ENCODE measurements at regions not wholly inside any gene's neighbourhood (a gene's known extent, or its start where the extent isn't known, plus 50 kb on each side); places are given as distances from the start of the nearest gene placed in this dataset.

DNA sequence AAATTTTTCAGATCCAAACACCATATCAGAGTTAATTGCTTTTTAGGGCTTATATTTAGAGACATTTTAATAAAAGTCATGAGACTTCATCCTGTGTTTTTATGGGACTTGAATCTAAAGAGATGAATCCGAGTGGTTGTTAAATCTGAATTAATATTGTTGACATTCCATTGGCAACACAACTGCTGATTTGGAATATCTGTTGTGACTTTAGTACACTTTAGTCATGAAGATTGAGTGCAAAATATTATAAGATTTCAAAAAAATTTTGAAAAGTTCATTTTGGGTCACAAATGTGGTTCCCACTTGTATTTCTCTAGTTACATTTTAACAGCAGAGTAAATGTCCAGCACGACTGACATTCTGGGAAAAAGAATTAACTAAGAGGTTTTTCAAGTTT lies 442.7 kb upstream of the HSF2 start:
- ChIA-PET CTCF (no interaction called here), POLR2A (no interaction called here)
- TF ChIP-seq ZNF138 (tag by site-specific recombination; IDR thresholded peaks at IDR 0.05; ENCODE audit: borderline replicate concordance) (no peak), ZXDB (tag by site-specific recombination; IDR thresholded peaks at IDR 0.05) (no peak), MZF1 (tag by site-specific recombination; IDR thresholded peaks at IDR 0.05; ENCODE audit: borderline replicate concordance) (no peak), ZNF701 (tag by site-specific recombination; IDR thresholded peaks at IDR 0.05) (no peak), ZNF76 (tag by site-specific recombination; IDR thresholded peaks at IDR 0.05; ENCODE audit: borderline replicate concordance, low read depth) (no peak), EGR2 (tag by site-specific recombination; IDR thresholded peaks at IDR 0.05; ENCODE audit: low read depth) (no peak)
- TF ChIP-seq, protein P1, sequence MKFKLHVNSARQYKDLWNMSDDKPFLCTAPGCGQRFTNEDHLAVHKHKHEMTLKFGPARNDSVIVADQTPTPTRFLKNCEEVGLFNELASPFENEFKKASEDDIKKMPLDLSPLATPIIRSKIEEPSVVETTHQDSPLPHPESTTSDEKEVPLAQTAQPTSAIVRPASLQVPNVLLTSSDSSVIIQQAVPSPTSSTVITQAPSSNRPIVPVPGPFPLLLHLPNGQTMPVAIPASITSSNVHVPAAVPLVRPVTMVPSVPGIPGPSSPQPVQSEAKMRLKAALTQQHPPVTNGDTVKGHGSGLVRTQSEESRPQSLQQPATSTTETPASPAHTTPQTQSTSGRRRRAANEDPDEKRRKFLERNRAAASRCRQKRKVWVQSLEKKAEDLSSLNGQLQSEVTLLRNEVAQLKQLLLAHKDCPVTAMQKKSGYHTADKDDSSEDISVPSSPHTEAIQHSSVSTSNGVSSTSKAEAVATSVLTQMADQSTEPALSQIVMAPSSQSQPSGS (tag by site-specific recombination; IDR thresholded peaks at IDR 0.05; ENCODE audit: low read depth): no peak
- Histone ChIP-seq H3K36me3 (ENCODE audit: control insufficient read depth in 2 of 2, insufficient read depth in 1 of 2, low read length in 2 of 2) (no peaks in the 10 kb centered on the region), H3K4me1 (ENCODE audit: control insufficient read depth, insufficient read depth, low read length) (peaks cover 4% of the 10 kb centered on the region; the same call in 1 of the 2 replicates), H3K4me3 (ENCODE audit: low read depth, low read length) (no peak overlapping the region), H3K27ac (ENCODE audit: extremely low read depth, low read depth, low read length) (no peak overlapping the region), H3K9me3 (ENCODE audit: control insufficient read depth, insufficient read depth, low read depth, low read length) (no peaks in the 10 kb centered on the region)

DNA sequence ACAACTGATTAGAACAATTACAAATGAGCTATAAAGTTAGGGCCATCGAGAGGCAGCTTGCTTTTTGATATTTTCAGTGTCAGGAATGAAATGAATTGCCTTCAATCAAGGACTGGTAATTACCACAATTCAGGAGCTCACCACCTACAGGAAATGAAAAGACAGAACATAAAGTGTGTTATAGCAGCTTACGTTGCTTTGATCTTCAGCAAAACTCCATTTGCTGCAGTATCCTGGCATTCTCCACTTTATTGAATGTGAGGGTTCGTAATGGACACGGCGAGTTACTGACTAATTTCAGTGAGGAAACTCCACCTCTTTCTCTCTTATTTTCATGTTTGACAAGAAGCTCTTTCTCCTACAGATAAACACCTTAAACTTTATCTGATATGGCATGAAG lies 440.0 kb upstream of the HSF2 start:
- Histone ChIP-seq H3K4me1 (ENCODE audit: control insufficient read depth, insufficient read depth, low read length) (peaks cover 4% of the 10 kb centered on the region; the same call in 1 of the 2 replicates), H3K4me3 (ENCODE audit: low read depth, low read length) (no peak overlapping the region), H3K36me3 (ENCODE audit: control insufficient read depth in 2 of 2, insufficient read depth in 1 of 2, low read length in 2 of 2) (no peaks in the 10 kb centered on the region), H3K9me3 (ENCODE audit: control insufficient read depth, insufficient read depth, low read depth, low read length) (no peaks in the 10 kb centered on the region), H3K27ac (ENCODE audit: extremely low read depth, low read depth, low read length) (no peak overlapping the region)
- ChIA-PET POLR2A (no interaction called here), CTCF (no interaction called here)
- TF ChIP-seq TCF7L2 (IDR thresholded peaks at IDR 0.05; ENCODE audit: borderline replicate concordance, low read depth, low read length): peak; percentile 49; the same call in 1 of the 2 replicates
- no peak for TF ChIP-seq ZNF433 (tag by site-specific recombination; IDR thresholded peaks at IDR 0.05; ENCODE audit: low read depth)
- TF ChIP-seq ZNF843 (tag by site-specific recombination; IDR thresholded peaks at IDR 0.05): no peak
- no peak for TF ChIP-seq ZNF157 (tag by site-specific recombination; IDR thresholded peaks at IDR 0.05)
- TF ChIP-seq, protein P2, sequence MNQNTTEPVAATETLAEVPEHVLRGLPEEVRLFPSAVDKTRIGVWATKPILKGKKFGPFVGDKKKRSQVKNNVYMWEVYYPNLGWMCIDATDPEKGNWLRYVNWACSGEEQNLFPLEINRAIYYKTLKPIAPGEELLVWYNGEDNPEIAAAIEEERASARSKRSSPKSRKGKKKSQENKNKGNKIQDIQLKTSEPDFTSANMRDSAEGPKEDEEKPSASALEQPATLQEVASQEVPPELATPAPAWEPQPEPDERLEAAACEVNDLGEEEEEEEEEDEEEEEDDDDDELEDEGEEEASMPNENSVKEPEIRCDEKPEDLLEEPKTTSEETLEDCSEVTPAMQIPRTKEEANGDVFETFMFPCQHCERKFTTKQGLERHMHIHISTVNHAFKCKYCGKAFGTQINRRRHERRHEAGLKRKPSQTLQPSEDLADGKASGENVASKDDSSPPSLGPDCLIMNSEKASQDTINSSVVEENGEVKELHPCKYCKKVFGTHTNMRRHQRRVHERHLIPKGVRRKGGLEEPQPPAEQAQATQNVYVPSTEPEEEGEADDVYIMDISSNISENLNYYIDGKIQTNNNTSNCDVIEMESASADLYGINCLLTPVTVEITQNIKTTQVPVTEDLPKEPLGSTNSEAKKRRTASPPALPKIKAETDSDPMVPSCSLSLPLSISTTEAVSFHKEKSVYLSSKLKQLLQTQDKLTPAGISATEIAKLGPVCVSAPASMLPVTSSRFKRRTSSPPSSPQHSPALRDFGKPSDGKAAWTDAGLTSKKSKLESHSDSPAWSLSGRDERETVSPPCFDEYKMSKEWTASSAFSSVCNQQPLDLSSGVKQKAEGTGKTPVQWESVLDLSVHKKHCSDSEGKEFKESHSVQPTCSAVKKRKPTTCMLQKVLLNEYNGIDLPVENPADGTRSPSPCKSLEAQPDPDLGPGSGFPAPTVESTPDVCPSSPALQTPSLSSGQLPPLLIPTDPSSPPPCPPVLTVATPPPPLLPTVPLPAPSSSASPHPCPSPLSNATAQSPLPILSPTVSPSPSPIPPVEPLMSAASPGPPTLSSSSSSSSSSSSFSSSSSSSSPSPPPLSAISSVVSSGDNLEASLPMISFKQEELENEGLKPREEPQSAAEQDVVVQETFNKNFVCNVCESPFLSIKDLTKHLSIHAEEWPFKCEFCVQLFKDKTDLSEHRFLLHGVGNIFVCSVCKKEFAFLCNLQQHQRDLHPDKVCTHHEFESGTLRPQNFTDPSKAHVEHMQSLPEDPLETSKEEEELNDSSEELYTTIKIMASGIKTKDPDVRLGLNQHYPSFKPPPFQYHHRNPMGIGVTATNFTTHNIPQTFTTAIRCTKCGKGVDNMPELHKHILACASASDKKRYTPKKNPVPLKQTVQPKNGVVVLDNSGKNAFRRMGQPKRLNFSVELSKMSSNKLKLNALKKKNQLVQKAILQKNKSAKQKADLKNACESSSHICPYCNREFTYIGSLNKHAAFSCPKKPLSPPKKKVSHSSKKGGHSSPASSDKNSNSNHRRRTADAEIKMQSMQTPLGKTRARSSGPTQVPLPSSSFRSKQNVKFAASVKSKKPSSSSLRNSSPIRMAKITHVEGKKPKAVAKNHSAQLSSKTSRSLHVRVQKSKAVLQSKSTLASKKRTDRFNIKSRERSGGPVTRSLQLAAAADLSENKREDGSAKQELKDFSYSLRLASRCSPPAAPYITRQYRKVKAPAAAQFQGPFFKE (tag by site-specific recombination; IDR thresholded peaks at IDR 0.05; ENCODE audit: borderline replicate concordance): no peak

DNA sequence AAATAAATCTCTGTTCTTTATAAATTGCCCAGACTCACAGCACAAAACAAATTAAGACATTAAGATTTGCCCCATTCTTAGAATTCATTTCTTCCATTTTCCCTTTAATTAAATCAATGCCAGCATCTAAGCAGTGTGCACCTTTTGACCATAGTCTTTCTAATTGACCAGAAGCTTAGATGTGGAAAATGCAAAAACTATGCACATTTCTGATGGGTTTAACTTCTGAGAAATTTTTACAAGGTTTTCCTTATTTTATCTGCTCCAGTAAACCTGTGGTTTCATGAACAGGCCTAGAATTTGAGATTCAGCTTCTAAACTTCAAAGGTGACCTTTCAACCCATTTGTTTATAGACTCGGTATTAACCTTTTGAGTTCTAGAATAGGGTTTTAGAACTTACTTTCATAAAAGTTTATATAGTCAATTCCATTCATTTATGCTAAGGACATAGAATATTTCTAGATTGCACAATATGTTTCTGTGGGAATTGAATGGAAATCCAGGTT lies 437.8 kb upstream of the HSF2 start:
- H3K4me1 ChIP-seq (ENCODE audit: control insufficient read depth, insufficient read depth, low read length): peaks cover 4% of the 10 kb centered on the region; the same call in 1 of the 2 replicates
- H3K27ac ChIP-seq (ENCODE audit: extremely low read depth, low read depth, low read length): no peak overlapping the region
- POLR2A ChIA-PET: no interaction called here
- H3K4me3 ChIP-seq (ENCODE audit: low read depth, low read length): no peak overlapping the region
- H3K36me3 ChIP-seq (ENCODE audit: control insufficient read depth in 2 of 2, insufficient read depth in 1 of 2, low read length in 2 of 2): no peaks in the 10 kb centered on the region
- no peak for TF ChIP-seq ZNF629 (tag by site-specific recombination; IDR thresholded peaks at IDR 0.05)
- TF ChIP-seq ZNF747 (tag by site-specific recombination; IDR thresholded peaks at IDR 0.05): no peak
- no peak for TF ChIP-seq ZNF416 (tag by site-specific recombination; IDR thresholded peaks at IDR 0.05)
- TF ChIP-seq ZNF16 (tag by site-specific recombination; IDR thresholded peaks at IDR 0.05; ENCODE audit: low read depth): no peak
- TF ChIP-seq, protein P3, sequence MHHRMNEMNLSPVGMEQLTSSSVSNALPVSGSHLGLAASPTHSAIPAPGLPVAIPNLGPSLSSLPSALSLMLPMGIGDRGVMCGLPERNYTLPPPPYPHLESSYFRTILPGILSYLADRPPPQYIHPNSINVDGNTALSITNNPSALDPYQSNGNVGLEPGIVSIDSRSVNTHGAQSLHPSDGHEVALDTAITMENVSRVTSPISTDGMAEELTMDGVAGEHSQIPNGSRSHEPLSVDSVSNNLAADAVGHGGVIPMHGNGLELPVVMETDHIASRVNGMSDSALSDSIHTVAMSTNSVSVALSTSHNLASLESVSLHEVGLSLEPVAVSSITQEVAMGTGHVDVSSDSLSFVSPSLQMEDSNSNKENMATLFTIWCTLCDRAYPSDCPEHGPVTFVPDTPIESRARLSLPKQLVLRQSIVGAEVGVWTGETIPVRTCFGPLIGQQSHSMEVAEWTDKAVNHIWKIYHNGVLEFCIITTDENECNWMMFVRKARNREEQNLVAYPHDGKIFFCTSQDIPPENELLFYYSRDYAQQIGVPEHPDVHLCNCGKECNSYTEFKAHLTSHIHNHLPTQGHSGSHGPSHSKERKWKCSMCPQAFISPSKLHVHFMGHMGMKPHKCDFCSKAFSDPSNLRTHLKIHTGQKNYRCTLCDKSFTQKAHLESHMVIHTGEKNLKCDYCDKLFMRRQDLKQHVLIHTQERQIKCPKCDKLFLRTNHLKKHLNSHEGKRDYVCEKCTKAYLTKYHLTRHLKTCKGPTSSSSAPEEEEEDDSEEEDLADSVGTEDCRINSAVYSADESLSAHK (tag by site-specific recombination; IDR thresholded peaks at IDR 0.05): no peak
- TF ChIP-seq, protein P4, sequence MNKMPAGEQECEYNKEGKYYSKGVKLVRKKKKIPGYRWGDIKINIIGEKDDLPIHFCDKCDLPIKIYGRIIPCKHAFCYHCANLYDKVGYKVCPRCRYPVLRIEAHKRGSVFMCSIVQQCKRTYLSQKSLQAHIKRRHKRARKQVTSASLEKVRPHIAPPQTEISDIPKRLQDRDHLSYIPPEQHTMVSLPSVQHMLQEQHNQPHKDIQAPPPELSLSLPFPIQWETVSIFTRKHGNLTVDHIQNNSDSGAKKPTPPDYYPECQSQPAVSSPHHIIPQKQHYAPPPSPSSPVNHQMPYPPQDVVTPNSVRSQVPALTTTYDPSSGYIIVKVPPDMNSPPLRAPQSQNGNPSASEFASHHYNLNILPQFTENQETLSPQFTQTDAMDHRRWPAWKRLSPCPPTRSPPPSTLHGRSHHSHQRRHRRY (tag by site-specific recombination; IDR thresholded peaks at IDR 0.05): no peak
- TF ChIP-seq ZNF223 (tag by site-specific recombination; IDR thresholded peaks at IDR 0.05): no peak
- no peak for TF ChIP-seq HOXA7 (CRISPR knock-in tag; IDR thresholded peaks at IDR 0.05; ENCODE audit: borderline replicate concordance)
- no peak for TF ChIP-seq EGR2 (tag by site-specific recombination; IDR thresholded peaks at IDR 0.05; ENCODE audit: low read depth)
- TF ChIP-seq SETDB1 (IDR thresholded peaks at IDR 0.05; ENCODE audit: insufficient read length, low read length): no peak
- CTCF ChIA-PET: no interaction called here
- no peaks in the 10 kb centered on the region for H3K9me3 ChIP-seq (ENCODE audit: control insufficient read depth, insufficient read depth, low read depth, low read length)
